HG03442 (cell line): ENCODE measurements at regions not wholly inside any gene's neighbourhood (a gene's known extent, or its start where the extent isn't known, plus 50 kb on each side); places are given as distances from the start of the nearest gene placed in this dataset.
A peak's percentile ranks its signal among the peaks of the same experiment; 100 is the strongest.
"Not testable (repeated sequence)": the region's sequence is repeated elsewhere in the genome, so short reads cannot be mapped to it uniquely, and the experiment has no call there.

Experiments used
- ATAC-seq: cut with Tn5 transposase; IDR thresholded peaks from one replicate; pipeline ENCODE4 v1.9.1; 2021; ENCODE audit warnings: mild to moderate bottlenecking, moderate library complexity; ENCODE audit not compliant: unreplicated experiment

DNA sequence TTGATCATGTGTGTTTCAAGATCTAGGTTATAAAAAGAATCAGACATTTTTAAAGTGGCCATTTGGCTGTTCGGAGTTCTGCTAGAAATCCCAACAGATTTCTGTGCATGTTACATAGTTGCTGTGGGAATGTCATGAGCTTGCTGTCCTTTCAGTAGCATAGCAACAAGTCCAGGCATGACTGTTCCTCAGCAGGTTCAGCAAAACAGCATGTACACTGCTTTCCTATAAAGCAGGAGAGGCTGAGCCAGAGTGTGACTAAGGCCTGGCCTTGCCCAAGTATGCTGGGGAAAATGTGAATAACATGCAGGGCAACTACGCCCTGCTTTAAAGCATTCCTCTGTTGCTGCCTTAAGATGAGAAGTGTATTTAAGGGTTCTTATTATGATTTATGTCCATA, 217.1 kb upstream of the SMIM31 start:
- ATAC-seq = no peak

- ATAC-seq = no peak
These were observed 215.8 kb upstream of the SMIM31 start for GRCh38 chr4:164538097-164538496.

DNA sequence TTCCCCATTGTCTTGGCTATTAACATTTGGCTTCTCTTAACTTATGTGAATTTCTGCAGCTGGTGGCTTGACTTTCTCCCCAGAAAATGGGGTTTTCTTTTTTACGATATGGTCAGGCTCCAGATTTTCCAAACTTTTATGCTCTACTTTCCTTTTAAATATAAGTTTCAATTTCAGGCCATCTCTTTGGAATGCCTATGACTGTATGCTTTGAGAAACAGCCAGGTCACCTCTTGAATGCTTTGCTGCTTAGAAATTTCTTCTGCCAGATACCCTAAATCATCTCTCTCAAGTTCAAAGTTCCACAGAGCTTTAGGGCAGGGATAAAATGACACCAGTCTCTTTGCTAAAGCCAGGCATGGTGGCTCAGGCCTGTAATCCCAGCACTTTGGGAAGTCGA, 212.9 kb upstream of the SMIM31 start:
- no peak for ATAC-seq

DNA sequence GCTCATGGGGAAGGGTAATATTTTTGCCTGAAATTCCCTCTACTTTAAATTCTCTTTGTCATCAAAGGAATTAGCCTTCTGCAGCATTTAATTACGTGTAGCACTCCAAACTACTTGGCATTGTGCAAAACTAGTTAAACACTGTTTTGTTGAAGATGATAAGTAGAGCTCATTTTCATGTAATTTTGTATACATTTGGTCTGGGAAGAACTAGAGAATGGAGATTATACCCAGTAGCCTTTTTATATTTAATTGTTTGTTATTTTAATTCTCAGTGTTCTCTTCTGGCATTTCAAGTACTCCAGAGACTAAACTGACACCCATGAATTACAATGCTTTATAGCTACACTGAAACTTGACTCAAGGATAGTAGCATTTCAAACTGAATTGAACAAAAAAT, 211.5 kb upstream of the SMIM31 start:
- no peak for ATAC-seq

- no peak for ATAC-seq
These were observed 202.8 kb upstream of the SMIM31 start for GRCh38 chr4:164550989-164551712.

DNA sequence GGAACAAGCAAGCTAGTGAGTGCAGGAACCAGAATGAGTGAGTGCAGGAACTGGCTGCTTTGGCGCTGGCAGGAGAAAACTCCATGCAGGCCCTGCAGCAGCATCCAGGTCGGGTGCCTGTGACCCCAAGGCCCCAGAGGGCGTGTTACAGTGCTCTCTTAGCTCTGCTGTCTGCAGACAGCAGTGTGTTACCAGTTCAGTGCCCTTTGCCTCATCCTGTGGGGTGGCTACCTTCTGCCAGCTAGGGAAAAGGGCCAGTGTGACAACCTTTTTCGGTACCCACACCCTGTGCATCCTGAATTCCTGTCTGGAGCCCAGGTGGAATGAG, 202.3 kb upstream of the SMIM31 start:
- ATAC-seq = no peak

GRCh38 chr4:164571593-164572390, 182.1 kb upstream of the SMIM31 start:
- no peak for ATAC-seq

DNA sequence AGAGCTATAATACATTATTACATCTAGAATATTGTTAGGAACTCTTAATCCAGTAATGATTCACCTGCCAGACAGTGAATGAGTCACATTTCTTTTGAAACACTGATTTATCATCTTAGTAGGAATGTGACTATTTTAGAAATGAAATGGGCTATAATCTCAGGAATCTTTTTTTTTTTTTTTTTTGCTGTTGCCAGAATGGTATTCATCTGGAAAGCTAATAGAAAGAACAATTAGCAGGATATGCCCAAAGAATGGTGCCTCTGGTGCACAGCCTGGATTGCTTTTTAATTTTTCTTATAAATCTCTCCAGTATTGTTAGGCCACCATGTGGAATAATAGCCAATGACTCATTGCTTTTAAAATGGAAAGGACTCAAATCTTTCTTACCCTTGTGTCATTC, 181.1 kb upstream of the SMIM31 start:
- no peak for ATAC-seq

- no peak for ATAC-seq
These were observed 178.1 kb upstream of the SMIM31 start for GRCh38 chr4:164575861-164576260.

GRCh38 chr4:164579270-164579942, 174.5 kb upstream of the SMIM31 start:
- no peak for ATAC-seq

- no peak for ATAC-seq
These were observed 162.3 kb upstream of the SMIM31 start for GRCh38 chr4:164591666-164592065.

DNA sequence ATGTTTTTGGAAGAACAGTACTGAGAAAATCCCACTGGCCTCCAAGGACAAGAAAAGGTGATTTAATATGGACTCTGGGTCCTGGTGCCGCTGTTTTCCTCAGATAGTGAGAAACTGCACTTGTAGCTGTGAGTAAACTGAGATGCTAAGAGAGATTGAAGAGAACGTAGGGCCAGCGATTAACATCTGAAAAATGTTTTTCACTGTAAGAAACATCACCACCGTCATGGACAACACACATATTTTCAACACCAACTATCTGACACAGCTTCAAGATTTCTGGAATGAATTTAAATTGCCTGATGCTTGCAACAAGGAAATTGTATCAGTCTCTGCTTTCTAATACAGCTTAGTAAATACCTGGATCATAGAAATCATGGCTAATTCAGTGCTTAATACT, 158.2 kb upstream of the SMIM31 start:
- no peak for ATAC-seq

- no peak for ATAC-seq
These were observed 157.5 kb upstream of the SMIM31 start for GRCh38 chr4:164596318-164596878.

GRCh38 chr4:164596927-164597326, 157.0 kb upstream of the SMIM31 start:
- ATAC-seq = no peak

DNA sequence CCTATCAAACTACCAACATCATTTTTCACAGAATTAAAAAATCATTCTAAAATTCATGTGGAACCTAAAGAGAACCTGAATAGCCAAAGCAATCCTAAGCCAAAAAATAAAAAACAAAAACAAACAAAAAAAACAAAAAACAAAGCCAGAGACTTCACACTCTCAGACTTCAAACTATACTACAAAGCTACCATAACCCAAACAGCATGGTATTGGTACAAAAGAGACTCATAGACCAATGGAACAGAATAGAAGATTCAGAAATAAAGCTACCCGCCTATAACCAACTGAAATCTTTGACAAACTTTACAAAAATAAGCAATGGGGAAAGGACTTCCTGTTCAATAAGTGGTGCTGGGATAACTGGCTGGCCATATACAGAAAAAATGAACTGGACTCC, 152.3 kb upstream of the SMIM31 start:
- no peak for ATAC-seq

DNA sequence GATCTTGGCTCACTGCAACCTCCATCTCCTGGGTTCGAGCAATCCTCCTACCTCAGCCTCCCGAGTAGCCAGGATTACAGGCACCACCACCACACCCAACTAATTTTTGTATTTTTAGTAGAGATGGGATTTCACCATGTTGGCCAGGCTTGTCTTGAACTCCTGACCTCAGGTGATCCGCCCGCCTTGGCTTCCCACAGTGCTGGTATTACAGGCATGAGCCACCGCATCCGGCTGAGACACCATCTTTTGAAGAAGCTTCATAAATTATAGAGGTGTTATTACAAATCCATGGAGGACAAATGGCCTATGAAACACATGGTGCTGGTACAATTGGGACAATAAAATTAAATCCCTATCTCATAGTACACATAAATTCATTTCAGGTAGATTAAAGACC, 148.1 kb upstream of the SMIM31 start:
- not testable (repeated sequence) for ATAC-seq

GRCh38 chr4:164606478-164606877, 147.5 kb upstream of the SMIM31 start:
- peak; percentile 95 for ATAC-seq

- no peak for ATAC-seq
These were observed 140.7 kb upstream of the SMIM31 start for GRCh38 chr4:164613256-164613655.

DNA sequence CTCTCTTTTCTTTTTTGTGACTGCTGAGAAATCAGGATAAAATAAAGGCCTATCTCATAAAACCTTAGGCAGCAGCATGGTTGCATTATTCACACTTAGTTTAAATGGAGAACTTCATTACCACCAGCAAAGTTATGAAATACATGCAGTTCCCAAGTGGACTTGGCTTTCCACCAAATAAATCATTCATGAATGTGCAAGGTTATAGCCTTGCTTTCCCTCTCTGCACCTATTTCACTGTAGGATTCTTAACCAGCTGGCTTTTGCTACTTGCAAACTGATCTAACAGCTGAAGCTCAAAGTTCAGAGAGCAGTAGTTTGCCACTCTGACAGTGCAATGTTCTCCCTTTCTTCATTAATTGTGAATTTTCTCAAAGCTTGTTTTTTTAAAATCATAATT, 140.1 kb upstream of the SMIM31 start:
- no peak for ATAC-seq

DNA sequence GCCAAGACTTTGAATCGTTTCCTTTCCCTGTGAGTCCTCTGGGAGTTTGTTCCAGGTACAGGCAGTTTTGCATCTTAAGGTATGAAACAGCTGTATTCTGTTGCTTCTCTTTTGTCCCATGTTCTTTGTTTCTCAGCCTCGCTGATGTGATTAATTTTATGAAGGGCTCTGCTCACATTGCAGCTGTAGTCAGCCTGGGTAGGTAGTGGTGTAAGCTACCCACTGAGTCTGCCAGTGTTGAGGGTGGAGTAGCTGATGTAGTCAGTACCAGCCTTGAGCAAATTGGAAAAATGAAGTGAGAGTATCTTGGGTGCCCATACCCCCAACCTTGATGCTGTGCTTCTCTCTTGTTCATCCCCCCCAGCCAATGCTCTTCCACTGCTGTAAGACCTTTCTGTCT, 139.6 kb upstream of the SMIM31 start:
- no peak for ATAC-seq

DNA sequence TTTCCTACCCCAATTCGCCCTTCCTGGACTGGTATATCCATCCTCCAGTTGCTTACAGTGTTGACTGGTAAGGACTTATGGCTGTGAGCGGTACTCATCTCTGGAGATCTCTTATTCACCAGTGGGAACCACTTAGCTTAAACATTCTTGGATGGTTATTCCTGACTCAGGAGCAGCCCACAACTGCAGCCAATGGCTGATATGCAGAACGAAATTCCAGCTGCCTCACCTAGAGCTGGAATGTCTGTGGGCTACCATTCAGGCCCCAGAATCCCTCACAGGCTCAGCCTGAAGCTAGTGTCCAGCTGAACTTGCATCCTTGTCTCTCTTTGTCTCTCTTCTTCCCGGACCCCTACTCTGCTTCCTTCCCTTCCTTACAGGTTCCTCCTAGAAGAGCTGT, 138.9 kb upstream of the SMIM31 start:
- no peak for ATAC-seq

- no peak for ATAC-seq
These were observed 138.0 kb upstream of the SMIM31 start for GRCh38 chr4:164615964-164616363.
